GM18867 (cell line): ENCODE measurements at regions not wholly inside any gene's neighbourhood (a gene's known extent, or its start where the extent isn't known, plus 50 kb on each side); places are given as distances from the start of the nearest gene placed in this dataset.

Source experiments
- ATAC-seq: cut with Tn5 transposase; IDR thresholded peaks from one replicate; pipeline ENCODE4 v1.9.1; 2021; ENCODE audit warnings: mild to moderate bottlenecking, moderate library complexity; ENCODE audit not compliant: unreplicated experiment

DNA sequence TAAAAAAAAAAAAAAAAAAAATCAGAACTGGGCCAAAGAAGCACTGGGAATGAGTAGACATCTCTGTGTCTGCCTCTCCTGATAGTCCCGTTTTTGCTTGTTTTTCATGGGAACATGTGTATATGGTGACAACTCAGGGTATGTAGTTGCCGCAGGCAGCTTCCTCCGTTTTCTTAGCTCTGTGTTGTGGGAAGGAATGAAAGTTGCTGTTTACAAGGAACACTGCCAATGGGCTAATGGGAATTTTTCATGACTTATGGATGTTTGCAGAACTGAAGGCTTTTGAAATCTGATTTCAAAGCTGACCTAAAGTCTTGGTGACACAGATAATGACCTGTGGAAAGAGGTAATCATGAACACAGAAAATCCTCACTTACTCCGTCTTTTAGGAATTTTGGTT, 146.4 kb upstream of the BTG1 start:
- ATAC-seq, result no peak

DNA sequence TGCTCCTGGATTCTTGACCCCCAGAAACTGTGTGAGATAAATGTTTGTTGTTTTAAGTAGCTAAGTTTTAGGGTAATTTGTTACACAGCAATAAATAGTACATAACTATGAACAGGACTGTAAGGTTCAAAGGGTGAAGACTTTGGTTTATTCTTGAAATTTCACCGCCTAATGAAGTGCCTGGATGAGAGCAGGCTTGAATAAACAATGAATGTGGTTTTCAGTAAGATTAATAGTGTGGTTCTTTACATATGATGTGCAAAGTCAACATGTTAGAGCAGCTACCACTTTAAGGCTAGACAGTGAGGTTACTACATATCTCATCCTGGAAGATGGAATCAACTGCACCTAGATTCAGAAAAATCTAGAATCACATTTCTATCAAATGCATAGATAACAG, 145.2 kb upstream of the BTG1 start:
- ATAC-seq, result no peak

DNA sequence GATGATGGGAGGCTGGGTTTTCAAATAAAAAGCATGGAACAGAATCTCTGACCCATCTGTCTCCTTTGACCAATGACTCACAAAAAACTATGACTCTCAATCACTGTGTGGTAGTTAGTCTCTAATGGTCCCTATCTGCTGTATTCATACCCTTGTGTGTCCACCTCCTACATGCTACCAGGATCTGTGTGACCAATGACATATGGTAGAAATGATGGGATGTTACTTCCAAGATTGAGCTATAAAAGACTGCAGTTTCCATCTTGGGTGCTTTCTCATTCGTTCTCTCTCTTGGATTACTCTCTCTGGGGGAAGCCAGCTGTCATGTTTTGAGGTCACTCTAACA, 144.7 kb upstream of the BTG1 start:
- no peak for ATAC-seq

DNA sequence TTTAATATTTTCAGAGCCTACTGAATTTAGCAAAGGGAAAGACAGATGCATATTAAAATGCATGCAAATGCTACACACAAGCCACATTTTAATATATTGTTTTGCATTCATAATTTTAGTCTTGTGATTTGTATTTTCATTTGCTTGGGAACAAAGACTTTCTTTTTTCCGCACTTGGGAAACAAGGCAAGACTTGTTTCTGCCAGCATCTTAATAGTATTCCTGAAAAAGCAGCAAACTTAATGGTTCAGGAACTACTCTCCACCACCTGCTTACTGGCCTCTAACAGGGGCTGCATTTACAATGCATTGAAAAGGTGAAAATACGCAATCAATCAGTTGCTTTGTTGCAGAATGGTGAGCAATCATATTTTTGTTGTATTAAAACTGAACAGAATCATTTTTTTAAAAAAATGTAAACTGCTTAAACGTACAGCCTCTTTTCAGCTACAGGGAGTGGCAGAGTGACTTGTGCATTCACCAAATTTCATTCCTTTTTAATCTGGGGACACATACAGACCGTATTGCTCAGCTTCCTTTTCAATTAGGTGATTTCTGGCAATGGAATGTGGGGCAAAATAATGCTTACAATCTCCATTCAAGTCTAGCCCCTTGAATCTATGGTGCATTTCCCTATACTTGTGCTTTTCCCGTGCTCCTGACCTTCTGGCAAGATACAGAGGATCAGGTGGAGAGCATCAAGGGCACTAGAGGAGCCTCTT, 144.1 kb upstream of the BTG1 start:
- ATAC-seq, result no peak

DNA sequence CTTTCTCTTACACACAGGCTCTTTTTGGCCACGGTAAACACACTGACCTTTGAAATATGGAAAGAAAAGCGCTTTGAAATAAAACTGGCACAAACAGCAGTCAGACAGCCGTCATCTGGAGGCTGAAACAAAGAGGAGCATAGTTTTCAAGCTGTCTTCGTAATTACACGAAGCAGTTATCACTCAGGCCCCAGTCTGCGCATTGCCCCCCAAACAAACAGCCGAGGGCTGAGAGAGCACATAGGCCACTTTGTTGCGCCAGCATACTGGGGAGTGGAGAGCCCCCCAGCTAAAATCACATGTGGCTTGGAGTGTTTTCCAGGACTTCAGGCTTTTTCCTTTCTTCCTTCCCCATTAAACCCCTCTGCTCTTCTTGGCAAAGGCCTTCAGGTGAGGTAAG, 142.9 kb upstream of the BTG1 start:
- ATAC-seq, result no peak

DNA sequence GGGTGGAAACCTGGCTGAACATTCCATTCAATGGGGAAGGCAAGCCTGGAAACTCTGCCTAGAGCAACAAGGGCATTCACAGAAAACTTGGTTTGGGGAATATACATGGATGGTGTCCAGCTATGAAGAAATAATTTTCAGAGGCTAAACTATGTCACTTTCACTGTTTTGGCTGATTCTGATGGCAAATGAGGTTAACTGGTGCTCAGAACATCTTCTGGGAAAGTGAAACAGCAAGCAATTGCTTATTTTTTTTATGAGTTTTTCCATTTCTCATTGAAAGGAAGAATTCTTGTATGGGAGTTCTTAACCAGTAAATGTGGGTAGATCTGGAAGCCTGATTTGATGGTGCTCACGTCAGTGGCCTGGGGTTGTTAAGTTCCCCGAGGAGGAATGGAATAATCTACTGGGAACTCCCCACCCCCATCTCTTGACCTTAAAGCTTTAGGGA, 132.8 kb upstream of the BTG1 start:
- no peak for ATAC-seq

DNA sequence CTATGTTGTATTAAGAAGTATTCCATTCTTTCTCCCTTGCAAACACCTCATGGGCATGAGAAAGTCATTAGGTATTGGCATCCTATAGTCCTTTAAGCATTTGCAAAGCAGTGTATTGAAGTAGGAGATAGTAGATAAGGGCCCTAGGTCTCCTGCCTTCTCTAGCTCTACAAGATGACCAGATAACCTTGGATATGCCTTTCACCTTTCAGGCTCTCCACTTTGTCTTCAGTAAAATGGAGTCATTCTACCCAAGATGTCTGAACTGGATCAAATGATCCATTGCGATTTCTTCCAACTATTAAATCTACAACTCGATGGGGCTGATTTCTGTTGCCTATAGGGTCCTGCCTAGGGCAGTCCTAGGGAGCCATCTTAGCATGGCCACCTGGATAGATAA, 132.1 kb upstream of the BTG1 start:
- no peak for ATAC-seq

DNA sequence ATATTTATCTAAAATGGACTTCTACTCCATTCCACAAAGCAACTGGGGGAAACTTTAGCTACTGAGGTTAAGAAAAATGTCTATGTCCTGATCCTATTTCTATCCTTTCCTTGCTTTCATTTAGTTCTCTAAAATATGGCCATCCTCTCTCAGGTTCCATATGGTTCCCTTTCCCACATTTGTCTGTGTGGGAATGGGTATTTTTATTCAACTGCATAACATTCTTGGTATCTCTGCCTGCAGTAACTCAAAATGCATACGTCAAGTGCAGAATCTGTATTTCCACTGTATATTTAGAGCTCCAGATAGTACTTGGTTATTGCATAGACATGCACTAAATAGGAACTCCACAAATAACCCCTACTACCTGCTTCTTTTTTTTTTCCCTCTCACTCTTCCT, 130.6 kb upstream of the BTG1 start:
- no peak for ATAC-seq

DNA sequence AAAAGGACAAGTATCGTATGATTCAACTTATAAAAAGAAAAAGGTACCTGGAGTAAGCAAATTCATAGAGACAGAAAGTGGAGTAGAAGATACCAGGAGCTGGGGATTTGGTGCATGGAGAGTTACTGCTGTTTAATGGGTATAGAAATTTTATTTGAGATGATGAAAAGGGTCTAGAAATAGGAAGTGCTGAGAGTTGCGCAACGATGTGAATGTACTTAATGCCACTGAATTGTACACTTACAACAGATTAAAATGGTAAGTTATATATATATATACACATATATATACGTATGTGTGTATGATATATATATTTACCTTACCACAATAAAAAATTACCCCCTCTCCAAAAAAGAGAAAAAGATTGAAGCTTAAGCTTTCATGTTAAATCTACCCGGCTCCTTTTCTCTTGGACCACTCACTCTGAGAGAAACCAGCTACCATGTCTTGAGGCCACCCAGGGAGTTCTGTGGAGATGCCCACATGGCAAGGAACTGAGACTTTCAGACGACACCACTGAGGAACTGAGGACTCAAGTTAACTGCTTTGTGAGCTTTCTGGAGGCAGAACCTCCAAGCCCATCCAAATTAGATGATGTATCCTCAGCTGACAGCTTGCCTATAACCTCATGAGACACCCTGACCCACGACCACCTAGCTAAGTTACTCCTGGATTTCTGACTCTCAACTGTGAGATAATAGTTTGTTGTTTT, 130.0 kb upstream of the BTG1 start:
- no peak for ATAC-seq

DNA sequence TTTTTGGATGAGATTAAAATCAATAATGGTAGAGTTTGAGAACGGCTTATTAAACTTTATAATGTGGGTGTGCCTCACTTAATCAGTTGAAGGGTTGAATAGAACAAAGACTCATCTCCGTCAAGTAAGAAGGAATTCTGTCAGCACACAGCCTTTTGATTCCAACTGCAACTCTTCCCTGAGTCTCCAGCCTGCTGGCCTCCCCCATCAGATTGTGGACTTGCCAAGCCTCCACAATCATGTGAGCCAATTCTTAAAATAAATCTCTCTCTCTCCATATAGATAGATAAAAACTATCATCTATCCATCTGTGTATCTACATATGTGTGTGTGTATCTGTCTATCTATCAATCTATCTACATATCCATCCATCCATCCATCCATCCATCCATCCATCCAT, 127.4 kb upstream of the BTG1 start:
- no peak for ATAC-seq

DNA sequence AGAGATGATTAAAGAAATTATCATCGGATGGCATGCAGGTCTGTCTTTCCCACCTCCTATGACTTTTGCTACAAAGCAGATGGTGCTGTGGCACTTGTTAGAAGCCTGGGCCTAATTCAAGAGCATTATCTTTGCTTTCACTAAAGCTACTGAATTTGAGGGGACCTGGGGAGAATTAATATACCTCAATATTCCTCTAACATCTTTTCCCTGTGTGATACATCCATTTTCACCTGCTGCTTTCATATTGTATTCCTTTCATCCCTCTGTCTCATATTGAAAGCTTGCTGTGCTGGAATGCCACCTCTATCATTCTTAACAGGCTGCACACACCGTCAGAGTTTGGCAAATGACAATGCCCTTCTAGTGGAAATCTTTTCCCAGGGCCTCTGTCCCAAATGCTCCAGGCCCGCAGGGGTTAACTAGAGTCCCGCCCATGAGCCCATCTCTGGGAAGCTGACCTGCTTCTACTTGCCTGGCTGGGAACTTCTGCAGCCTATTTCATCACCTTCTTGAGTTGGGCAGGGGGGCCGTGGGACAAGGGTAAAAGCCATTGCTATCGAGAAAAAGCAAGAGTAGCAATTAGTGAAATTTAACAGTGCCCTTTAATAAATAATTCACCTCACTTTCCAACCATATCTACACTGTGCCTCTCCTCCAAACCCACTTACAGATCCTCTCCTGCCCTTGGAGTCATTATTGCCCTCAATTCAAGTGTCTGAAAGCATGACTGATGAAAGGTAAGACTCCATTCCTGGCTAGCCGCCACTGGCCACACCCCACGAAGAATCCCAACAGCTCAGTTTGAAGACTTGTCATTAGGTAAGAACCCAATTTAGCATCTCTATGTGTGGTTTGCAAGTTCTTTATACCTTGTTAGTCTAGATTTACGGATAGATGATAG, 126.7 kb upstream of the BTG1 start:
- no peak for ATAC-seq

DNA sequence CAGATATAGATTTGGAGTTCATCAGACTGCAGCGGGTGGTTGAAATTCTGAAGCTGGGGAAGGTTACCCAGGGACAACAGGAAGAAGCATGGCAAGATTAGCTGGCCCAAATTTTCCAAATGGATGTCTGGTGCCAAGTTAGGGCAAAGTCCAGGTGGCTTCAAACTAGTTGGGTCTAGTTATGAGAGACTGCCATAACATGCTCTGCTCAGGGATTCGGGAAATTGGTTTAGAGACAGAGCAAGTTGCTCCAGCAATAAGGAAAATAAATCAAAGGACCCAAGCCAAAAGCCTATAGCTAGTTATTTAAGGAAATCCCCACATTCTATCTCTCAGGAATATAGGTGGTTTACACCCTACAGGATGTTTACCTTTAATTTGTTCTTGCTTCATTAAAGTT, 125.7 kb upstream of the BTG1 start:
- ATAC-seq, result no peak

DNA sequence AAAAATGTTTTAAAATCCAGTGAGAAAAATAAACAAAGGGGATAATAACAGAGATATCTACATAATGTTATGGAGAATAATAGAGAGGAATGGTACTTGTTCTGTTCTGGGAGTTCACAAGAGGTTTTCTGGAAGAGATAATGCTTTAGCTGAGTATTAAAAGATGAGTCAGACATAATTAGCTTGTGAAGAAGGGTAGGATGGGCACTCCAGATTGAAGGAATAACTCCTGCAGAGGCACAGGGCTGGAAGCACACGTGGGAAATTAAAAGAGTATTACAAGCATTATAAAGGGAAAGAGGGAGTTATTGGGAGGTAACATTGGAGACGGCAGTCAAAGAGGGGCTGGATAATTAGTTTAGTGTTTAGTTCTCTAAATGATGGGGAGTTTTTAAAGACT, 124.9 kb upstream of the BTG1 start:
- no peak for ATAC-seq

DNA sequence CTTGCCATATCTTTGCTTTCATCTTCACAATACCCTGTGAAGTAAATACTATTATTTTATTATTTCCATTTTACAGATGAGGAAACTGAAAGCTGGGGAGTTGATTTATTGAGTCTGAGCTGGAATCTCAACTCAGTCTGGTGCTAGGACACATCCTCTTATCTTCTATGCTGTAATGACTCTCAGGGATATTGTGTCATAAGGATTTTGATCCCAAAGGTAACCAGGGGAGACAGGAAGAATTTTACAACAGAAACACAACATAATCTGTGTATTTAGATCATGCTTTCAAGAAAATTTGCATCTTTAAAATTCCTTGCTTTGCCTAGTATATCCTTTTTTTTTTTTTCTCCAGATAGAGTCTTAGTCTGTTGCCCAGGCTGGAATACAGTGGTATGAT, 123.3 kb upstream of the BTG1 start:
- no peak for ATAC-seq

DNA sequence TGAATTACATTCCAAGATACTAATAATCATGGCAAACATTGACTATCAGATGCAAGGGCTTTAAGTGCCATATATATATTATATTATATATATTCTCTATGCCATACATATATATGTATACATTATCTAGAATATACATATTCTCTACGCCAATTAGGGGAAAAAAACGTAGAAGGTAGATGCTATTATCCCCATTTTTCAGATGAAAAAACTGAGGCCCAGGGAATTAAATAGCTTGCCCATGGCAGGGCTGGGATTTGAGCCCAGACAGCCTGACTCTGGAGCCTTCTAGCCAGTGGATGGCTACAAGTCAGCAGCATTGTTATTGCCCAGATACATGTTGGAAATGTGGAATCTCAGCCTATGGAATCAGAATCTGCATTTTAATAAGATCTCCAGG, 116.0 kb upstream of the BTG1 start:
- no peak for ATAC-seq

DNA sequence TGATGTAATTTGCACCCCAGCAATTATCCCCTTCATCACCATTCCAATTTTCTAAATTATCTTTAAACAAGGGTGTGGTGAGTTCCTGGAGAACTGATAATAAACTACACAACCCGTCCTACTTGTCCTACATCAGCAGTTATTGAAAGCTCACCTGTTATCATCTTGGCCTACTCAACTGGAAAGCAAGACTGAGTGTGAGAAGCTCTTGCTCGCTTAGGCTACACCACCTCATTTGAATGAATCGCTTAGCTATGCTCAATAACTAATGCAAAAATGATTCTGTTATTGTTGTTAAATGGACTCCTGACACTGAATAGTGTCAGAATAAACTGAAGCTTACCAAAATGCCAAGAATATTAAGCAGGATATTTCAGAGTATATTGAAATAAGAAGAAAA, 115.4 kb upstream of the BTG1 start:
- ATAC-seq, result no peak

DNA sequence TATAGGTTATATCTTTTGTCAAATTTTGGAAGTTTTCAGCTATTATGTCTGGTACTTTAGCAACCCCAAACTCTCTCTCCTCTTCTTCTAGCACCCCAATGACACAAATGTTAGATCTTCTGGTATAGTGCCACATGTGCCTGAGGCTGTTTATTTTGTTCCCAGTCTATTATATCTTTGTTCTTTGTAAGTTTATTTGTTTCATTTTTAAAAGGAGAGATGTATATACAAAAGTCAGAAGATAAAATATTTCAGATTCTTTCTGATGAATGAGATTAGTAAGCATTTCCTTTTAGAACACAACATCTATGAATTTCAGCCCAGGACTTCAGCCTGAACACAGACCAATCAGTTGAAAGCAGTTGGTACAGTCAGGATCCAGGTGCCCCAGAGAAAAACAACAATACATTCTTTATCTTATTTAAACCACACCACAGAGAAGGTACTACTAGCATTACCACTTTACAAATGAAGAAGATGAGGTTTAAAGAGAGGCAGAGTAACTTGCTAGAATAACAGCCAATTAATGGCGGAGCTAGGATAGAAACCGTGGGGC, 114.1 kb upstream of the BTG1 start:
- no peak for ATAC-seq

DNA sequence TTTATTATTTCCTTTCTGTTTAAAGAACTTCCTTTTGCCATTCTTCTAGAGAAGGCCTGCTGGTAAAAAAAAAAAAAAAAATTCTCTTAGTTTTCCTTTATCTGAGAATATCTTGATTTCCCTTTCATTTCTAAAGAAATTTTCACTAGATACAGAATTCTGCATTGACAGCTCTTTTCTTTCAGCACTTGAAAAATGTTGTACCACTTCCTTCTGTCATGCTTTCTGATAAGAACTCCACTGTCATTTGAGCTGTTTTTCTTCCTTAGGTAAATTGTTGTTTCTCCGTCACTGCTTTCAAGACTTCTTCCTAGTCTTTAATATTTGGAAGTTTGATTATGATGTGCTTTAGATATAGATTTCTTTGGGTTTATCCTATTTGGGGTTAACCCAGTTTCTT, 113.6 kb upstream of the BTG1 start:
- ATAC-seq, result no peak

DNA sequence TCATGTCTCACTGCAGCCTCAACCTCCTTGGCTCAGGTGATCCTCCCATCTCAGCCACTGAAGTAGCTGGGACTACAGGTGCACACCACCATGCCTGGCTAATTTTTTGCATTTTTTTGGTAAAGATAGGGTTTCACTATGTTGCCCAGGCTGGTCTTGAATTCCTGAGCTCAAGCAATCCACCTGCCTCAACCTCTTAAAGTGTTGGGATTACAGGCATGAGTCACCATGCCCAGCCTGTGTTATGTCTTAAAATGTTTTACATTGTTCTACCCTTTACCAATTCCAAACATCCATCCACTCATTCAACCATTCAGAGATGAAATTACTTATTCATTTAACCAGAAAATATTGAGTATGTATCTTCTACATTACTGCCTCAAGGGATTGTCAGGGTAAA, 111.6 kb upstream of the BTG1 start:
- no peak for ATAC-seq

DNA sequence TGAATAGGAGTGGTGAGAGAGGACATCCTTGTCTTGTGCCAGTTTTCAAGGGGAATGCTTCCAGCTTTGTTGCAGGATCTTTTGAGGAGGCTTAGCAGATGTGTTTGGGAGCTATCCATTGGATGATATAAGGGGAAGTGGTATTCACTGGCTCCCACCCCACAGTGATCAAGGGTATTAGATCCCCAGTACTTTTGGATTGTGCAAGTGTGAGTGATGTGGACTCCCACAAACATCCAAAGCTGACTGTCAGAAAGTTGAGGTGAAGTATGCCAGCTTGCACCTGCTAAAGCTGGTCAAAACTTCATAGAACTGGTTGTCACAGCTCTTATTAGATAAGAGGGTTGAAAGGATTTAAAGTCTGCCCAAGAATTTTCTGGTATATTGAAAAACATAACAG, 110.1 kb upstream of the BTG1 start:
- ATAC-seq, result no peak

DNA sequence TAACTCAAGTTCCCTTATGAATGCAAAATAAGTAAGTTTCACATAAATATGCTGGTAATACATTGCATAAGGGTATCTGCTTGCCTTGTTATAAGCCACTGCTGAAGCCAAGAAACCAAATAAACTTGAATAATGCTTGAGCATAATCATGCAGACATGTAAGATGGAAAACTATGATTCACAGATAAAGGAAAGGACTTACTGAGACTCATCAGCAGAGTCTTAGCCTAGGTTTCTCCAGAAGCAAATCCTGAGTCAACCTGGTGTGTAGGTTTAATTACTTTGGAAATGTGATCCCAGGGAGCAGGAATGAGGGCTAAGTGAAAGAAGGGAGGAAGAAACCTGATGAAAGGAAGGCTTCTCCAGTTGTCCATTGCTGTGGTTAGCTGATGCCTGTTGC, 107.7 kb upstream of the BTG1 start:
- no peak for ATAC-seq

DNA sequence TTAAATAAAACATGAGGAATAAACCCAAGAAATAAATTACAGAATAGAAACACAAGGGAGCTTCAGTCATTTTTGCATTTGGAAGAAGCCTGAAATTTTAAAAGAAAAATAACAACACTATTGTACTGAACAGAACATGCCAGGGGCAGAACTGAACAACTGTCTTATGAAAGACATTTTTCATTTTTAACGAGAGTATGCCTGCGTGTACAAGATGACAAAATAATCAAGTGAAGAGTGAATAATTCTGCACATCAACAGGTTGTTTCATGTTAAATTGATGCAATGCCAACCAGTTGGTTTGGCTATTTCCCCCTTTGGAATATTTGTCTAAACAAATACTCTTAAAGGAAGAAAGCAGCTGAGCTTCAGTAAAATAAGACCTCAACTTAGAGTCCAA, 103.3 kb upstream of the BTG1 start:
- ATAC-seq, result no peak
